ENCODE measurements at regions not wholly inside any gene's neighbourhood (a gene's known extent, or its start where the extent isn't known, plus 50 kb on each side); places are given as distances from the start of the nearest gene placed in this dataset.

DNA sequence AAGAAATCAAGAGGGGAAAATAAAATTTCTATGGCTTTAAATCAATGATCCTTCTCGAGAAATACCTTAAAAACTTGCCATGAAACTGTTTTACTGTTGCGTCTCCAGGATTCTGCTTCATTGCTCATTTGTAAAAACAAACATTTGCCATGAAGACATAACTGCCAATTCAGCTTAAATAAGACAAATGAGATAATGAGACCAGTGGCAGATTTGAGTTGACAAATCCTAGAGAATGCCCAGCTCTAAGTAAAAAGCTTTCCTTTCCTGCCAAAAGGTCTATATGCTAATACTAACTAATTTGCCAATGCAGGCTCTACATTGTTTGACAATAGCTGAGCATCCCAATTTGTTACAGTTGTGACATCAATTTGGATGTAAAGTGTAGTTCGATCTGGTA lies 400.5 kb upstream of the PCDH9 start (continued):
- TF ChIP-seq, protein P1, sequence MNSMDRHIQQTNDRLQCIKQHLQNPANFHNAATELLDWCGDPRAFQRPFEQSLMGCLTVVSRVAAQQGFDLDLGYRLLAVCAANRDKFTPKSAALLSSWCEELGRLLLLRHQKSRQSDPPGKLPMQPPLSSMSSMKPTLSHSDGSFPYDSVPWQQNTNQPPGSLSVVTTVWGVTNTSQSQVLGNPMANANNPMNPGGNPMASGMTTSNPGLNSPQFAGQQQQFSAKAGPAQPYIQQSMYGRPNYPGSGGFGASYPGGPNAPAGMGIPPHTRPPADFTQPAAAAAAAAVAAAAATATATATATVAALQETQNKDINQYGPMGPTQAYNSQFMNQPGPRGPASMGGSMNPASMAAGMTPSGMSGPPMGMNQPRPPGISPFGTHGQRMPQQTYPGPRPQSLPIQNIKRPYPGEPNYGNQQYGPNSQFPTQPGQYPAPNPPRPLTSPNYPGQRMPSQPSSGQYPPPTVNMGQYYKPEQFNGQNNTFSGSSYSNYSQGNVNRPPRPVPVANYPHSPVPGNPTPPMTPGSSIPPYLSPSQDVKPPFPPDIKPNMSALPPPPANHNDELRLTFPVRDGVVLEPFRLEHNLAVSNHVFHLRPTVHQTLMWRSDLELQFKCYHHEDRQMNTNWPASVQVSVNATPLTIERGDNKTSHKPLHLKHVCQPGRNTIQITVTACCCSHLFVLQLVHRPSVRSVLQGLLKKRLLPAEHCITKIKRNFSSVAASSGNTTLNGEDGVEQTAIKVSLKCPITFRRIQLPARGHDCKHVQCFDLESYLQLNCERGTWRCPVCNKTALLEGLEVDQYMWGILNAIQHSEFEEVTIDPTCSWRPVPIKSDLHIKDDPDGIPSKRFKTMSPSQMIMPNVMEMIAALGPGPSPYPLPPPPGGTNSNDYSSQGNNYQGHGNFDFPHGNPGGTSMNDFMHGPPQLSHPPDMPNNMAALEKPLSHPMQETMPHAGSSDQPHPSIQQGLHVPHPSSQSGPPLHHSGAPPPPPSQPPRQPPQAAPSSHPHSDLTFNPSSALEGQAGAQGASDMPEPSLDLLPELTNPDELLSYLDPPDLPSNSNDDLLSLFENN (IDR thresholded peaks at IDR 0.05; ENCODE audit: low read depth in 2 of 2, low read length in 2 of 2): no peak
- TF ChIP-seq NONO (IDR thresholded peaks at IDR 0.05; ENCODE audit: low read depth in 2 of 2, low read length in 1 of 2) (no peak), COPS2 (conservative IDR thresholded peaks at IDR 0.05) (no peak), SRSF7 (optimal IDR thresholded peaks at IDR 0.05; ENCODE audit: low read depth, low read length) (no peak)

- Histone ChIP-seq H3K9me3 (replicated peaks; ENCODE audit: control insufficient read depth, insufficient read depth, low read depth, low read length) (no peaks in the 10 kb centered on the region), H3K9ac (ENCODE audit: insufficient read depth in 1 of 2, low read depth in 2 of 2, low read length in 2 of 2) (no peak overlapping the region), H3K36me3 (ENCODE audit: control insufficient read depth, insufficient read depth, low read length) (no peaks in the 10 kb centered on the region), H3K4me1 (replicated peaks in 1 of 2; ENCODE audit: control insufficient read depth in 2 of 2, insufficient read depth in 2 of 2, low read length in 2 of 2) (no peaks in the 10 kb centered on the region), H3K79me2 (ENCODE audit: control insufficient read depth, insufficient read depth, low read length) (no peaks in the 10 kb centered on the region), H3K27ac (ENCODE audit: extremely low read depth, low read depth, low read length) (no peak overlapping the region), H4K20me1 (replicated peaks; ENCODE audit: control insufficient read depth, insufficient read depth, low read length) (no peaks in the 10 kb centered on the region), H3K27me3 (ENCODE audit: control insufficient read depth in 2 of 2, insufficient read depth in 2 of 2, low read length in 2 of 2) (no peaks in the 10 kb centered on the region), H2AFZ (ENCODE audit: low read depth, low read length) (no peak overlapping the region), H3K4me3 (no peak overlapping the region), H3K9me1 (ENCODE audit: control insufficient read depth, insufficient read depth, low read length) (no peaks in the 10 kb centered on the region), H3K4me2 (ENCODE audit: insufficient read depth, low read length) (no peak overlapping the region)
- intact Hi-C loops (cut with micrococcal nuclease) (no loop called here), in situ Hi-C loops (cut with MboI) (no loop called here)
- ChIA-PET CTCF (ENCODE audit: low intra/inter-chr PET ratio) (no interaction called here), POLR2A (no interaction called here)
- DNase-seq (ENCODE audit: extremely low read depth in 1 of 4, low spot score in 3 of 4): no peak
- 44% methylated on average over 1 of the region's 2 CpGs for WGBS (ENCODE audit: insufficient coverage, low coverage, missing lambda C conversion rate)
- FAIRE-seq: no peak
- no TSS peak for BruUV-seq (replicated peaks)
- no peak for ATAC-seq
- TF ChIP-seq, protein P2, sequence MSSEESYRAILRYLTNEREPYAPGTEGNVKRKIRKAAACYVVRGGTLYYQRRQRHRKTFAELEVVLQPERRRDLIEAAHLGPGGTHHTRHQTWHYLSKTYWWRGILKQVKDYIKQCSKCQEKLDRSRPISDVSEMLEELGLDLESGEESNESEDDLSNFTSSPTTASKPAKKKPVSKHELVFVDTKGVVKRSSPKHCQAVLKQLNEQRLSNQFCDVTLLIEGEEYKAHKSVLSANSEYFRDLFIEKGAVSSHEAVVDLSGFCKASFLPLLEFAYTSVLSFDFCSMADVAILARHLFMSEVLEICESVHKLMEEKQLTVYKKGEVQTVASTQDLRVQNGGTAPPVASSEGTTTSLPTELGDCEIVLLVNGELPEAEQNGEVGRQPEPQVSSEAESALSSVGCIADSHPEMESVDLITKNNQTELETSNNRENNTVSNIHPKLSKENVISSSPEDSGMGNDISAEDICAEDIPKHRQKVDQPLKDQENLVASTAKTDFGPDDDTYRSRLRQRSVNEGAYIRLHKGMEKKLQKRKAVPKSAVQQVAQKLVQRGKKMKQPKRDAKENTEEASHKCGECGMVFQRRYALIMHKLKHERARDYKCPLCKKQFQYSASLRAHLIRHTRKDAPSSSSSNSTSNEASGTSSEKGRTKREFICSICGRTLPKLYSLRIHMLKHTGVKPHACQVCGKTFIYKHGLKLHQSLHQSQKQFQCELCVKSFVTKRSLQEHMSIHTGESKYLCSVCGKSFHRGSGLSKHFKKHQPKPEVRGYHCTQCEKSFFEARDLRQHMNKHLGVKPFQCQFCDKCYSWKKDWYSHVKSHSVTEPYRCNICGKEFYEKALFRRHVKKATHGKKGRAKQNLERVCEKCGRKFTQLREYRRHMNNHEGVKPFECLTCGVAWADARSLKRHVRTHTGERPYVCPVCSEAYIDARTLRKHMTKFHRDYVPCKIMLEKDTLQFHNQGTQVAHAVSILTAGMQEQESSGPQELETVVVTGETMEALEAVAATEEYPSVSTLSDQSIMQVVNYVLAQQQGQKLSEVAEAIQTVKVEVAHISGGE (CRISPR knock-in tag; IDR thresholded peaks at IDR 0.05): no peak
- TF ChIP-seq, protein P3, sequence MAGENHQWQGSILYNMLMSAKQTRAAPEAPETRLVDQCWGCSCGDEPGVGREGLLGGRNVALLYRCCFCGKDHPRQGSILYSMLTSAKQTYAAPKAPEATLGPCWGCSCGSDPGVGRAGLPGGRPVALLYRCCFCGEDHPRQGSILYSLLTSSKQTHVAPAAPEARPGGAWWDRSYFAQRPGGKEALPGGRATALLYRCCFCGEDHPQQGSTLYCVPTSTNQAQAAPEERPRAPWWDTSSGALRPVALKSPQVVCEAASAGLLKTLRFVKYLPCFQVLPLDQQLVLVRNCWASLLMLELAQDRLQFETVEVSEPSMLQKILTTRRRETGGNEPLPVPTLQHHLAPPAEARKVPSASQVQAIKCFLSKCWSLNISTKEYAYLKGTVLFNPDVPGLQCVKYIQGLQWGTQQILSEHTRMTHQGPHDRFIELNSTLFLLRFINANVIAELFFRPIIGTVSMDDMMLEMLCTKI (IDR thresholded peaks at IDR 0.05; ENCODE audit: partially characterized antibody): no peak
- TF ChIP-seq ZNF253 (CRISPR knock-in tag; conservative IDR thresholded peaks at IDR 0.05): no peak
- no peak for TF ChIP-seq MAX (CRISPR knock-in tag; IDR thresholded peaks at IDR 0.05)
- TF ChIP-seq CAMTA2 (CRISPR knock-in tag; conservative IDR thresholded peaks at IDR 0.05): no peak
- TF ChIP-seq, protein P4, sequence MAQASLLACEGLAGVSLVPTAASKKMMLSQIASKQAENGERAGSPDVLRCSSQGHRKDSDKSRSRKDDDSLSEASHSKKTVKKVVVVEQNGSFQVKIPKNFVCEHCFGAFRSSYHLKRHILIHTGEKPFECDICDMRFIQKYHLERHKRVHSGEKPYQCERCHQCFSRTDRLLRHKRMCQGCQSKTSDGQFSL (CRISPR knock-in tag; IDR thresholded peaks at IDR 0.05): no peak
- TF ChIP-seq, protein P4 (tag; IDR thresholded peaks at IDR 0.05): no peak
Measured at GRCh38 chr13:67623630-67624029, 393.5 kb upstream of the PCDH9 start.

Data from K562 (cell line).